HepG2 (cell line): ENCODE measurements at regions not wholly inside any gene's neighbourhood (a gene's known extent, or its start where the extent isn't known, plus 50 kb on each side); places are given as distances from the start of the nearest gene placed in this dataset.

Source experiments
- ATAC-seq: fragments of 200-7000 bp; cut with Tn5 transposase; 3 replicates; pipeline ENCODE4 v1.9.1; 2020; ENCODE audit warnings: mild to moderate bottlenecking, moderate library complexity
- BruUV-seq: library from RNA; stranded (reverse); fragments of 400-500 nt; replicated peaks from 2 replicates; lab custom pipeline; 2021; lab: Mats Ljungman, UMichigan
- CTCF ChIA-PET: fragments of 300-600 bp; formaldehyde crosslinking; extraction: SDS; loops from one replicate; lab custom pipeline; 2021; ENCODE audit warnings: low total read pairs, inconsistent platforms, low intra/inter-chr PET ratio; lab: Yijun Ruan, JAX
- POLR2A ChIA-PET: fragments of 350-600 bp; sonication (Branson Sonifier 250); formaldehyde crosslinking; loops from one replicate; lab custom pipeline; 2020; ENCODE audit warnings: antibody characterized with exemption, inconsistent platforms; lab: Yijun Ruan, JAX
- DNase-seq: peaks from one replicate; pipeline ENCODE4 v3.0.0-alpha.2; 2015; ENCODE audit warnings: low spot score
- FAIRE-seq: peaks from 3 replicates; lab custom pipeline; 2011; peaks lifted over from hg19 to GRCh38; lab: Jason Lieb, UNC
- H2AFZ ChIP-seq: one replicate; pipeline ENCODE4 v1.6.1; 2011; ENCODE audit warnings: low read length, inconsistent platforms
- H3K27ac ChIP-seq: fragments of 300-600 bp; 3 replicates; pipeline ENCODE4 v1.8.0; 2011; ENCODE audit warnings: mixed run types, mild to moderate bottlenecking, mixed read lengths, low read length, inconsistent platforms; ENCODE audit not compliant: insufficient read depth; ENCODE audit errors: extremely low read length
- H3K27me3 ChIP-seq, 2 experiments: fragments of 200-600 bp in 1 of 2; 2 replicates in 1 of 2; 3 replicates in 1 of 2; pipeline versions ENCODE4 v1.6.0 to v1.8.0; 2011; ENCODE audit warnings: low read length in 2 of 2, mild to moderate bottlenecking in 2 of 2, moderate library complexity in 2 of 2, inconsistent platforms in 1 of 2; ENCODE audit not compliant: insufficient read depth in 2 of 2, control insufficient read depth in 1 of 2
- H3K36me3 ChIP-seq, 2 experiments: fragments of 200-600 bp in 1 of 2; replicated peaks in 1 of 2; 2 replicates in 1 of 2; 3 replicates in 1 of 2; pipeline versions ENCODE4 v1.5.1 to v1.8.0; 2011; ENCODE audit warnings: low read length in 2 of 2, inconsistent platforms in 1 of 2; ENCODE audit not compliant: insufficient read depth in 2 of 2, control insufficient read depth in 1 of 2
- H3K4me1 ChIP-seq: 2 replicates; pipeline ENCODE4 v1.5.1; 2012; ENCODE audit warnings: low read length, inconsistent platforms; ENCODE audit not compliant: insufficient read depth
- H3K4me2 ChIP-seq: 2 replicates; pipeline ENCODE4 v1.6.0; 2011; ENCODE audit warnings: low read depth, low read length, inconsistent platforms
- H3K4me3 ChIP-seq, 3 experiments: fragments of 200-600 bp in 1 of 3; sonication (generic), shearing (Covaris generic) in 1 of 3; replicated peaks in 1 of 3; 2 replicates each; pipeline ENCODE4 v1.5.1; 2011 to 2016; ENCODE audit warnings: low read length in 3 of 3, inconsistent platforms in 2 of 3, low read depth in 2 of 3, mild to moderate bottlenecking in 2 of 3, control low read depth in 1 of 3, mixed read lengths in 1 of 3; ENCODE audit not compliant: insufficient read depth in 1 of 3
- H3K79me2 ChIP-seq: one replicate; pipeline ENCODE4 v1.6.1; 2011; ENCODE audit warnings: low read length, inconsistent platforms; ENCODE audit not compliant: insufficient read depth
- H3K9ac ChIP-seq: 2 replicates; pipeline ENCODE4 v1.6.0; 2011; ENCODE audit warnings: mild to moderate bottlenecking, low read depth, low read length, inconsistent platforms; ENCODE audit not compliant: insufficient read depth
- H3K9me3 ChIP-seq: 2 replicates; pipeline ENCODE4 v1.5.1; 2012; ENCODE audit warnings: mild to moderate bottlenecking, low read length
- H4K20me1 ChIP-seq: 2 replicates; pipeline ENCODE4 v1.6.0; 2011; ENCODE audit warnings: inconsistent platforms, mild to moderate bottlenecking, low read length, moderate library complexity; ENCODE audit not compliant: insufficient read depth
- GTF2F1 ChIP-seq: fragments of 150-350 bp; IDR thresholded peaks from 2 replicates; pipeline ENCODE4 v1.6.1; 2014; ENCODE audit warnings: low read length
- MAFK ChIP-seq, 2 experiments: IDR thresholded peaks in 1 of 2; conservative IDR thresholded peaks in 1 of 2; 2 replicates each; pipeline ENCODE4 v1.6.1; 2011; ENCODE audit warnings: improper control_type of control experiment in 2 of 2, low read length in 2 of 2
- MEIS1 ChIP-seq: sonication (generic); formaldehyde crosslinking; IDR thresholded peaks from 2 replicates; pipeline ENCODE4 v1.9.0; 2021; ENCODE audit warnings: mild to moderate bottlenecking, missing genetic modification reagents, moderate library complexity, borderline replicate concordance
- WGBS: methylation state at CpG from one replicate; pipeline ENCODE4 v1.1.6; 2017; ENCODE audit warnings: low lambda C conversion rate; 5-methylcytosine and 5-hydroxymethylcytosine counted together
- in situ Hi-C: cut with HindIII; loops from 2 replicates; pipeline ENCODE4 v1.10.0; 2017; ENCODE audit warnings: low pct_unique_long_range_greater_than_20kb; ENCODE audit not compliant: extremely low pct_ligation_motif_present
- intact Hi-C: fragments of 100-400 bp; cut with micrococcal nuclease; formaldehyde crosslinking; loops from one replicate; pipeline ENCODE4 v1.10.0; 2022; ENCODE audit not compliant: unreplicated experiment

DNA sequence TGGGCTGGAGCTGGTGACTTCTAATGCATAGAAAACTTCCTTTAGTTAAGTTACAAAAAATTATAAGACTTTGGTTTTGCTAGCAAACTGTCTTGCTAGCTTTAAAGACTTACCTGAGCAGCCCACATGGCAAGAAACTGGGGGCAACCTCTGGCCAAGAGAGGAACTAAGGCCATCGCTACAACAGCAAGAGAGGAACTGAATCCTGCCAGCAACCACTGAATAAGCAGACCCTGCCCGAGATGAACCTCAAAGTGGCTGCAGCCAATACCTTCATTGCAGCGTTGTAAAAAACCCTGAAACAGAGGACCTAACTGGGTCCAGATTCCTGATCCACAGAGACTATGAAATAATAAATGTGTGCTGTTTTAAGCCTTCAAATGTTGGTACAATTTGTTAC, 54.6 kb upstream of the STARD3NL start (continued):
- TF ChIP-seq MEIS1 (CRISPR knock-in tag), result no peak

DNA sequence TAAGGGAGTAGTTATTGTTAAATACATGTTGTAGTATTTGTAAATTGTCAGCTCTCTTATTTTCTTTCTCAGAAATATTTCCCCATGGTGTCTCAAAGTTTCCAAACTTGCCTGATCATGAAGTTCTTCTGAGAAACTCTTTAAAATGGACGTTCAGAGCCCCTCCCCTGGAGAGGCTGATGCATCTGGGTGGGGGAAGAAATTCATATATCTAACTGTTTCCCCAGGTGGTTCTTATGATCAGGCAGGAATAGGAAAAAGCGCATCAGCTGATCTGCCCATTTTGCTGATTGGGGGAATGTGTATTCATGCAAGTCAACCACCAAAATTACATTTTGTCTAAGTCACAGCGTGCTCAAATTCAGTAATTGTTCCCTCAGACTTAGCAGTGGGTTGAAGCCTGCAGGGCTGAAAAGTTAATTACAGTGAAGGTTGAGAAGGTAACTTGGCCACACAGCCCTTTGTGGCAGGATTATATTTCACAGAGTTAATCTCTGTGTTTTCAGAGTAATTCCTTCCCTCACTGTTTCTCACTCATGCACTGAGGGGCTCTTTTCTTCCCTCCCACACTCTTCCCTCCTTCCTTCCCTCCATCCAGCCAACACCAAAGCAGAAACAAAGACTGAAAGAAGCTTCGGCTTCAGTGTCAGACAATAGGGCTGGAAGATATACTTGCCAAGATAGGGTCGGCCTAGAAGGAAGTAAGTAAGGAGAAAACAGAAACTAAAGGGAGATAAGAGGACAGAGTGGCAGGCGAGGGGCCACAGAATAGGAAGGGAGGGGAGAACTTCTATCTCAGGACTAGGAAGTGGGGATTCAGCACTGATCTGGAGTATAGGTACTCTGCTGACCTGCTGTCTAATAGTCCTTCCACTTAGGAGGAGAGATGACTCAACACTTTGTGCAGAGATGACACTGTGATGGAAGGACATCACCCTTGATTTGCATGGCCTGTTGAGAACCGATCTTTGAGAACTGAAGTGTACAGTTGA, 50.5 kb upstream of the STARD3NL start:
- no peak overlapping the region for H3K4me2 ChIP-seq
- DNase-seq (no peak), FAIRE-seq (no peak), ATAC-seq (no peak)
- intact Hi-C loops, result no loop called here
- no peaks in the 10 kb centered on the region for H3K9me3 ChIP-seq
- no peaks in the 10 kb centered on the region for H4K20me1 ChIP-seq
- no peaks in the 10 kb centered on the region for H3K4me1 ChIP-seq
- H3K27me3 ChIP-seq, result no peaks in the 10 kb centered on the region
- CTCF ChIA-PET, result no interaction called here
- no TSS peak for BruUV-seq
- no peak overlapping the region for H3K9ac ChIP-seq
- H2AFZ ChIP-seq, result no peak overlapping the region
- no peaks in the 10 kb centered on the region for H3K36me3 ChIP-seq
- POLR2A ChIA-PET, result no interaction called here
- TF ChIP-seq GTF2F1 (no peak), MAFK (conservative IDR thresholded peaks at IDR 0.05 in 1 of 2, IDR thresholded peaks at IDR 0.05 in 1 of 2; ENCODE audit: low read length in 2 of 2) (0 out of 4 replicates have a peak, but pooled peaks of 1 of the 2 experiments have one; percentile 9)
- TF ChIP-seq, all 625 proteins: peak for 1
- in situ Hi-C loops, result no loop called here
- WGBS, result 13% methylated on average over 7 of the region's 7 CpGs
- H3K27ac ChIP-seq, result no peak overlapping the region
- no peak overlapping the region for H3K4me3 ChIP-seq
- no peaks in the 10 kb centered on the region for H3K79me2 ChIP-seq
